ENCODE measurements at regions not wholly inside any gene's neighbourhood (a gene's known extent, or its start where the extent isn't known, plus 50 kb on each side); places are given as distances from the start of the nearest gene placed in this dataset.

- H4K20me1 ChIP-seq (ENCODE audit: insufficient read depth): no peaks in the 10 kb centered on the region
- no peak overlapping the region for H3K27ac ChIP-seq (ENCODE audit: low read depth, low read length)
- ChIA-PET POLR2A (no interaction called here), RAD21 (ENCODE audit: low non-redundant PET in 1 of 2, low total read pairs in 2 of 2, uncharacterized antibody in 2 of 2, unreplicated experiment in 2 of 2) (no interaction called here), CTCF (no interaction called here)
- H3K4me3 ChIP-seq (replicated peaks in 1 of 2; ENCODE audit: low read depth in 1 of 2, low read length in 2 of 2): no peak overlapping the region
- no peak overlapping the region for H2AFZ ChIP-seq (ENCODE audit: low read depth, low read length, poor library complexity, severe bottlenecking)
- H3K4me2 ChIP-seq (ENCODE audit: low read length): no peak overlapping the region
- H3K9ac ChIP-seq (ENCODE audit: low read length): no peak overlapping the region
- no TSS peak for BruUV-seq (replicated peaks)
- H3K36me3 ChIP-seq (ENCODE audit: control insufficient read depth in 1 of 2, insufficient read depth in 2 of 2, low read length in 2 of 2): no peaks in the 10 kb centered on the region
- H3K27me3 ChIP-seq (ENCODE audit: insufficient read depth, low read length): peaks cover 18% of the 10 kb centered on the region
- no peaks in the 10 kb centered on the region for H3K9me3 ChIP-seq (ENCODE audit: control insufficient read depth in 1 of 2, insufficient read depth in 1 of 2, low read depth in 1 of 2, low read length in 2 of 2)
- intact Hi-C loops (cut with micrococcal nuclease): no loop called here
- no peaks in the 10 kb centered on the region for H3K79me2 ChIP-seq (ENCODE audit: insufficient read depth, low read length)
- no peak for TF ChIP-seq REST (IDR thresholded peaks at IDR 0.05; ENCODE audit: low read depth)
- TF ChIP-seq CTCF (IDR thresholded peaks at IDR 0.05 in 2 of 3, conservative IDR thresholded peaks at IDR 0.05 in 1 of 3; ENCODE audit: borderline replicate concordance in 1 of 3, insufficient read depth in 1 of 3, low read depth in 2 of 3, low read length in 2 of 3): no peak
- TF ChIP-seq RAD21 (IDR thresholded peaks at IDR 0.05; ENCODE audit: low read depth): no peak
- no peak for TF ChIP-seq MAX (IDR thresholded peaks at IDR 0.05)
- TF ChIP-seq SRF (IDR thresholded peaks at IDR 0.05; ENCODE audit: low read depth): no peak
- no peak for TF ChIP-seq ELF1 (IDR thresholded peaks at IDR 0.05; ENCODE audit: borderline replicate concordance, low read depth)
- TF ChIP-seq EZH2phosphoT487 (IDR thresholded peaks at IDR 0.05; ENCODE audit: borderline replicate concordance): no peak
- no peak for TF ChIP-seq EZH2 (IDR thresholded peaks at IDR 0.05)
- no peak for TF ChIP-seq SIN3A (IDR thresholded peaks at IDR 0.05; ENCODE audit: low read depth)
- TF ChIP-seq CBX3 (IDR thresholded peaks at IDR 0.05; ENCODE audit: low read depth): no peak
- no peak for TF ChIP-seq POLR2A (IDR thresholded peaks at IDR 0.05; ENCODE audit: borderline replicate concordance, extremely low read depth, insufficient read depth, insufficient read length)
- no peak for TF ChIP-seq ZNF274 (IDR thresholded peaks at IDR 0.05; ENCODE audit: low read depth, low read length)
- TF ChIP-seq EGR1 (IDR thresholded peaks at IDR 0.05; ENCODE audit: low read depth): no peak
- TF ChIP-seq SP1 (IDR thresholded peaks at IDR 0.05; ENCODE audit: low read depth): no peak
- TF ChIP-seq YY1 (IDR thresholded peaks at IDR 0.05; ENCODE audit: extremely low read depth, insufficient replicate concordance, low read depth, low read length): no peak
- TF ChIP-seq JUND (IDR thresholded peaks at IDR 0.05): no peak
- no peak for TF ChIP-seq CEBPB (IDR thresholded peaks at IDR 0.05; ENCODE audit: low read depth)
- no peak for TF ChIP-seq ZFX (IDR thresholded peaks at IDR 0.05)
- TF ChIP-seq FOSL1 (IDR thresholded peaks at IDR 0.05; ENCODE audit: low read depth): no peak
- H3K9me2 ChIP-seq (ENCODE audit: insufficient read depth): no peaks in the 10 kb centered on the region
- DNase-seq (ENCODE audit: low read depth, low spot score) (no peak), ATAC-seq (no peak)
- no peaks in the 10 kb centered on the region for H3K4me1 ChIP-seq (ENCODE audit: control insufficient read depth in 1 of 2, insufficient read depth in 2 of 2, low read length in 2 of 2)
These were observed 226.5 kb upstream of the GLRA1 start for GRCh38 chr5:152151113-152151512.

Measured in HCT116 (cell line).